IPS-18a (cell line): ENCODE measurements at regions not wholly inside any gene's neighbourhood (a gene's known extent, or its start where the extent isn't known, plus 50 kb on each side); places are given as distances from the start of the nearest gene placed in this dataset.
"Not testable (repeated sequence)": the region's sequence is repeated elsewhere in the genome, so short reads cannot be mapped to it uniquely, and the experiment has no call there.

Source experiments
- H3K27ac ChIP-seq: one replicate; pipeline ENCODE4 v1.5.1; 2013; ENCODE audit warnings: low read length
- H3K27me3 ChIP-seq: one replicate; pipeline ENCODE4 v1.6.1; 2013; ENCODE audit warnings: mild to moderate bottlenecking, low read length; ENCODE audit not compliant: control insufficient read depth, insufficient read depth
- H3K36me3 ChIP-seq: one replicate; pipeline ENCODE4 v1.6.1; 2013; ENCODE audit warnings: low read depth, low read length; ENCODE audit not compliant: control insufficient read depth
- H3K4me1 ChIP-seq: one replicate; pipeline ENCODE4 v1.6.1; 2013; ENCODE audit warnings: low read depth, low read length; ENCODE audit not compliant: control insufficient read depth
- H3K4me3 ChIP-seq: one replicate; pipeline ENCODE4 v1.5.1; 2013; ENCODE audit warnings: low read length
- H3K9ac ChIP-seq: one replicate; pipeline ENCODE4 v1.6.1; 2013; ENCODE audit warnings: mild to moderate bottlenecking, low read length, moderate library complexity
- H3K9me3 ChIP-seq: one replicate; pipeline ENCODE4 v1.6.1; 2013; ENCODE audit warnings: low read depth, low read length; ENCODE audit not compliant: control insufficient read depth

DNA sequence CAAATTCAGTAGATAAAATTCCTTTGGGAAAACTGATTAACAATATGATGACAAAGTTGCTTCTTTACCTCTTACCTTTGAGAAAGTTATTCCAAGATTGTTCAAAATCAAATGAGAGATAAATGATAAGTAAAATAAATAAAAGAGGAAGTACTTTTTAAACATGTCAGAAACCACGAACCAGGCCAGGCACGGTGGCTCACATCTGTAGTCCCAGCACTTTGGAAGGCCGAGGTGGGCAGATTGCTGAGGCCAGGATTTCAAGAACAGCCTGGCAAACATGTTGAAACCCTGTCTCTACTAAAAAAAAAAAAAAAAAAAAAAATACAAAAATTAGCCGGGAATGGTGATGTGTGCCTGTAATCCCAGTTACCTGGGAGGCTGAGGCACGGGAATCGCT is 296.6 kb downstream of the HGF start:
- no peak overlapping the region for H3K9ac ChIP-seq
- no peaks in the 10 kb centered on the region for H3K9me3 ChIP-seq
- no peaks in the 10 kb centered on the region for H3K27me3 ChIP-seq
- H3K4me3 ChIP-seq = no peak overlapping the region
- no peak overlapping the region for H3K27ac ChIP-seq
- no peaks in the 10 kb centered on the region for H3K4me1 ChIP-seq
- H3K36me3 ChIP-seq = no peaks in the 10 kb centered on the region

GRCh38 chr7:81470724-81471379 is 299.0 kb downstream of the HGF start:
- Histone ChIP-seq H3K27me3 (no peaks in the 10 kb centered on the region), H3K27ac (no peak overlapping the region), H3K9me3 (no peaks in the 10 kb centered on the region), H3K4me1 (no peaks in the 10 kb centered on the region), H3K36me3 (no peaks in the 10 kb centered on the region), H3K9ac (no peak overlapping the region), H3K4me3 (no peak overlapping the region)

GRCh38 chr7:81469869-81470723 is 299.8 kb downstream of the HGF start:
- H3K9me3 ChIP-seq = no peaks in the 10 kb centered on the region
- no peak overlapping the region for H3K27ac ChIP-seq
- no peaks in the 10 kb centered on the region for H3K4me1 ChIP-seq
- no peak overlapping the region for H3K9ac ChIP-seq
- no peak overlapping the region for H3K4me3 ChIP-seq
- no peaks in the 10 kb centered on the region for H3K36me3 ChIP-seq
- no peaks in the 10 kb centered on the region for H3K27me3 ChIP-seq

DNA sequence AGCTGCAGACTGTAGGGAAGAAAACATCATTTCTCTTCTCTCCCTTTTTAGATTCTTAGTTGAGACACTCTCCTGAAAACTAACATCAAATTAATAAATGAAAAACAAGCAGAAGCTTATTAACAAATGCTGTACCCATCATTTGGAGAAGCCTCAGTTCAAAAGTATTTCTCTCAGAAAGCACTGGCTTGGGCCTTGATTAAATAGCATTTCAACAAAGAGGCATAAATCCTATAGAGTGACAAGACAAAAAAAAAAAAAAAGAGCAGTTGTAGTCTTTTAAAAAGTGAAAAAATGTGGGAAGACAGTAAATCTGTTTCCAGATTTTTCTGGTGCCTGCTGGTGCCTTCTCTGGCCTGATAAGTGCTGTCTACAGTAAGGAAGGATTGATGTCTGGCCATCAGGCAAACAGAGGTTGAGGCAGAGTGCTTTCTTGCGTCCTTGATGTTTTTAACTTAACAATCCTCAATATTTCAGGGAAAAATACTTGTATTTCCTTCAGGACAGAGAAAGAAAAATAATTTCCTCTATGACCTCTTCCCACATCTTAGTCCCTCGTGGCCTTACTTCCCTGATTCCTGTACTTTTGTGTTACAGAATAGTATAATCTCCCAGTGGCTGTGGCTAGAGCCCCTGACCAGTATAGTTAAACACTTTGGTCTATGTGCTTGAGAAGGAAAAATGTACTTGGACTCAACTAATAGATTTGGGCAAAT is 300.5 kb downstream of the HGF start:
- H3K4me1 ChIP-seq = no peaks in the 10 kb centered on the region
- H3K4me3 ChIP-seq = no peak overlapping the region
- no peak overlapping the region for H3K9ac ChIP-seq
- no peaks in the 10 kb centered on the region for H3K27me3 ChIP-seq
- H3K27ac ChIP-seq = no peak overlapping the region
- H3K36me3 ChIP-seq = no peaks in the 10 kb centered on the region
- H3K9me3 ChIP-seq = no peaks in the 10 kb centered on the region

DNA sequence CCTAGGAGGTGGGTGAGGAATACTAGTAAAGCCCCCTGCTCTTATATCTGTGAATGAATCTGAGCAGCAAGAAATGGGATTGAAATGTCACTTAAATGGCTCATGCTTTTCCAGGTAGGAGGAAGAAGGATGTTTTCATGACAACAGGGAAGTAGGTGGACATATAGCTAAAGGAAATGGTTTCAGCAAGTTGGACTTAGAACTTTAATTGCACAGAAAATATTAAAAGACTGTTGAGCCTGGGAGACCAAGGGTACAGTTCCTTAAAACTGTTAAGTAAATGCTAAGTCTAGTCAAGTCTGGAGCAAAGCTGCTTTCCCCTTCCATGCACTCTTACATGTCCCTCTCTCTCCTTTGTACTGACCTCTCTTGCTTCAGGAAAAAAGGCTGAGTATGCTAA is 301.3 kb downstream of the HGF start:
- H3K4me3 ChIP-seq = no peak overlapping the region
- no peaks in the 10 kb centered on the region for H3K27me3 ChIP-seq
- no peaks in the 10 kb centered on the region for H3K36me3 ChIP-seq
- H3K27ac ChIP-seq = no peak overlapping the region
- no peaks in the 10 kb centered on the region for H3K9me3 ChIP-seq
- no peak overlapping the region for H3K9ac ChIP-seq
- H3K4me1 ChIP-seq = no peaks in the 10 kb centered on the region

- no peaks in the 10 kb centered on the region for H3K36me3 ChIP-seq
- no peak overlapping the region for H3K4me3 ChIP-seq
- H3K9ac ChIP-seq = no peak overlapping the region
- H3K27ac ChIP-seq = no peak overlapping the region
- no peaks in the 10 kb centered on the region for H3K9me3 ChIP-seq
- no peaks in the 10 kb centered on the region for H3K27me3 ChIP-seq
- H3K4me1 ChIP-seq = no peaks in the 10 kb centered on the region
Measured at GRCh38 chr7:81467964-81468363, 301.9 kb downstream of the HGF start.

DNA sequence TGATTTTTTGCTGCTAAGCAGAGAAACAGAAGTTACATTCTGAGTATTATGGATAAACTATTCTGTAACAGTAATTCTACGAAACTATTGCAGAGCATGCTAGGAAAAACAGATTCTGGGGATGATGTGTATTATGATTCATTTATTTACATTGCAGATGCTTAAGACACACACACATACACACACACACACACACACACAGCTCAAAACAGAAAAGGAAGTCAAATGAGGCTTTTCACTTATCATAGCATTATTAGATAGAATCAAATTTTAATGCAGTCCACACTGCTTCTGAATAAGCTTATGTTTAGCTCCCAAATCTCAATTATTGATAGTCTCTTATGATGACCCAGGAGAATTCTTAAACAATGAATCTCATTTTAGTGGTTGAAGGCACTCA is 307.2 kb downstream of the HGF start:
- H3K36me3 ChIP-seq = no peaks in the 10 kb centered on the region
- H3K9me3 ChIP-seq = no peaks in the 10 kb centered on the region
- H3K9ac ChIP-seq = no peak overlapping the region
- no peak overlapping the region for H3K4me3 ChIP-seq
- no peaks in the 10 kb centered on the region for H3K4me1 ChIP-seq
- no peak overlapping the region for H3K27ac ChIP-seq
- H3K27me3 ChIP-seq = no peaks in the 10 kb centered on the region

- H3K4me1 ChIP-seq = no peaks in the 10 kb centered on the region
- no peak overlapping the region for H3K27ac ChIP-seq
- no peaks in the 10 kb centered on the region for H3K27me3 ChIP-seq
- H3K9ac ChIP-seq = no peak overlapping the region
- H3K36me3 ChIP-seq = no peaks in the 10 kb centered on the region
- H3K9me3 ChIP-seq = no peaks in the 10 kb centered on the region
- no peak overlapping the region for H3K4me3 ChIP-seq
Measured at GRCh38 chr7:81460250-81461045, 309.4 kb downstream of the HGF start.

DNA sequence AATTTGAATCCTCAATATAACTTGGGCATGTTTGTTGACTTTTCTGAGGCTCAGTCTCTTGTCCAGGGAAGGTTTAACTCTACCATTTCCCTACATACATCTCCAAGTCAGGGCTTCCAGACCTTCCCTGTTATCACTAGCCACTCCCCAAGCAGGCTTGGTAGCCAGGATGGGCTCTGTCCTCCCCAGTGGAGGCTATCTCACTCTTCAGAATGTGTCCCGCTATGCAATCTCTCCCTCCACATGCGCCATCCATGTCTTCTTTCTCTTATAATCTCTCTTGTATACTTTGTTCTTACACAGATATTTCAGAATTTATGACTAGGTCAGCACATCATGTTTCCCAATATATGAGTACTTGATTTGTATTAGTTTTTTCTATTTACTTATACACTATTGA is 310.4 kb downstream of the HGF start:
- no peaks in the 10 kb centered on the region for H3K9me3 ChIP-seq
- no peak overlapping the region for H3K4me3 ChIP-seq
- H3K27ac ChIP-seq = no peak overlapping the region
- H3K9ac ChIP-seq = no peak overlapping the region
- no peaks in the 10 kb centered on the region for H3K27me3 ChIP-seq
- no peaks in the 10 kb centered on the region for H3K36me3 ChIP-seq
- H3K4me1 ChIP-seq = no peaks in the 10 kb centered on the region

GRCh38 chr7:81457852-81458522 is 311.9 kb downstream of the HGF start:
- H3K9me3 ChIP-seq = no peaks in the 10 kb centered on the region
- H3K27ac ChIP-seq = no peak overlapping the region
- H3K36me3 ChIP-seq = no peaks in the 10 kb centered on the region
- no peak overlapping the region for H3K9ac ChIP-seq
- no peaks in the 10 kb centered on the region for H3K4me1 ChIP-seq
- H3K4me3 ChIP-seq = no peak overlapping the region
- no peaks in the 10 kb centered on the region for H3K27me3 ChIP-seq

- not testable (repeated sequence) for H3K36me3 ChIP-seq, H3K27ac ChIP-seq, H3K9ac ChIP-seq, H3K4me1 ChIP-seq, H3K9me3 ChIP-seq, H3K4me3 ChIP-seq, H3K27me3 ChIP-seq
Measured at GRCh38 chr7:81453770-81454169, 316.1 kb downstream of the HGF start.
